Tibial artery (tissue), 4 donors: ENCODE measurements at regions not wholly inside any gene's neighbourhood (a gene's known extent, or its start where the extent isn't known, plus 50 kb on each side); places are given as distances from the start of the nearest gene placed in this dataset.

ENCODE experiments used
- DNase-seq, 2 donors: peaks; one replicate each; pipeline ENCODE4 v3.0.0-alpha.2; 2019
- H3K27ac ChIP-seq, 2 donors: fragments of 200-600 bp; sonication (generic) in 1 of 2; 1 replicate in 1 of 2; 2 replicates in 1 of 2; pipeline ENCODE4 v1.5.1; 2018 to 2019; ENCODE audit warnings: mild to moderate bottlenecking in 1 of 2
- H3K27me3 ChIP-seq, 2 donors: fragments of 200-600 bp; sonication (generic) in 1 of 2; one replicate each; pipeline versions ENCODE4 v1.5.1 to v1.6.0; 2016 to 2019
- H3K36me3 ChIP-seq, 3 donors: fragments of 200-600 bp; sonication (generic) in 2 of 3; one replicate each; pipeline ENCODE4 v1.5.1; 2016 to 2019; ENCODE audit warnings: mild to moderate bottlenecking in 2 of 3
- H3K4me1 ChIP-seq, 4 donors: fragments of 200-600 bp; sonication (generic) in 2 of 4; 1 replicate in 3 of 4; 2 replicates in 1 of 4; pipeline ENCODE4 v1.5.1; 2016 to 2019
- H3K4me3 ChIP-seq, 2 donors: fragments of 200-600 bp; sonication (generic) in 1 of 2; 1 replicate in 1 of 2; 2 replicates in 1 of 2; pipeline ENCODE4 v1.5.1; 2018 to 2019; ENCODE audit warnings: mild to moderate bottlenecking in 2 of 2
- H3K9me3 ChIP-seq, 3 donors: fragments of 200-600 bp; sonication (generic) in 1 of 3; one replicate each; pipeline ENCODE4 v1.5.1; 2016 to 2019
- intact Hi-C: fragments of 100-400 bp; cut with DNase I; formaldehyde crosslinking; loops from one replicate; pipeline ENCODE4 v1.15.0; 2023; ENCODE audit warnings: low total_unique reads
- TF ChIP-seq, protein P1 (sequence below), 2 experiments: fragments of 200-600 bp in 1 of 2; fragments of 450-650 bp in 1 of 2; IDR thresholded peaks; one replicate each; pipeline ENCODE4 v1.5.1; 2017 to 2019; ENCODE audit warnings: antibody characterized with exemption in 2 of 2, mild to moderate bottlenecking in 1 of 2, moderate library complexity in 1 of 2

- DNase-seq = no peak
- TF ChIP-seq, protein P1, sequence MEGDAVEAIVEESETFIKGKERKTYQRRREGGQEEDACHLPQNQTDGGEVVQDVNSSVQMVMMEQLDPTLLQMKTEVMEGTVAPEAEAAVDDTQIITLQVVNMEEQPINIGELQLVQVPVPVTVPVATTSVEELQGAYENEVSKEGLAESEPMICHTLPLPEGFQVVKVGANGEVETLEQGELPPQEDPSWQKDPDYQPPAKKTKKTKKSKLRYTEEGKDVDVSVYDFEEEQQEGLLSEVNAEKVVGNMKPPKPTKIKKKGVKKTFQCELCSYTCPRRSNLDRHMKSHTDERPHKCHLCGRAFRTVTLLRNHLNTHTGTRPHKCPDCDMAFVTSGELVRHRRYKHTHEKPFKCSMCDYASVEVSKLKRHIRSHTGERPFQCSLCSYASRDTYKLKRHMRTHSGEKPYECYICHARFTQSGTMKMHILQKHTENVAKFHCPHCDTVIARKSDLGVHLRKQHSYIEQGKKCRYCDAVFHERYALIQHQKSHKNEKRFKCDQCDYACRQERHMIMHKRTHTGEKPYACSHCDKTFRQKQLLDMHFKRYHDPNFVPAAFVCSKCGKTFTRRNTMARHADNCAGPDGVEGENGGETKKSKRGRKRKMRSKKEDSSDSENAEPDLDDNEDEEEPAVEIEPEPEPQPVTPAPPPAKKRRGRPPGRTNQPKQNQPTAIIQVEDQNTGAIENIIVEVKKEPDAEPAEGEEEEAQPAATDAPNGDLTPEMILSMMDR (IDR thresholded peaks at IDR 0.05) = no peak
Measured at GRCh38 chr2:234676783-234677450, 180.0 kb upstream of the ARL4C start.

DNA sequence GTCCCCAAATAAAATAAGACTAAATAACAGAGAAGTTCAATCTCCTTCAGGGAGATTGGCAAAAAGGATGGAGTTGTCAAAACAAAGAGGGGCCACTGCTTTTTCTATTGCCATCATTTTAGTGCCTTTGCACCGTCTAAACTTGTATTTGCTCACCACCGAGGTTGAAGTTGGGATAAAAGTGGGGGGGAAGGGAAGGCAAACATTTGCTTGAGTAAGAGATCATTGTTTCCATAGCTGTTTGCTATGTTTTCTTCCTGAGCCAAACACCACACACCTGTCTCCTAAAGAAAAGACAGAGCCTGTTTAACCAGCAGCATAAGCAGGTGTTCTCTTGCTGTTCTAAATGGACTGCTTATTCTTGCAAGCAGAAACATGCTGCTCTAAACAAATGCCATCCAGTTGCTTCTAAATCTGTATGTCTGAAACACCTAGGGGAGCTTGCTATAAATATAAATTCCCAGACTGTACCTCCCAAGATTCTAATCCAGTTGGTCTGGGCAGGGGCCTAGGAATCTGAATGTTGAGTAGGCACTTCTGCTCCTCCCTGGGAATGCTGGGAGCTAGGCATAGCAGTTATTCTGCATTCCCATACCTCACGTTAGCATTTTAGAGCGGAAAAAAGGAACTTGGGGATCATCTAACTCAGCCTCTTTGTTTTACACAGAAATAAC is 179.4 kb upstream of the ARL4C start:
- TF ChIP-seq, protein P1 (IDR thresholded peaks at IDR 0.05) = no peak
- intact Hi-C loops = no loop called here
- no peak overlapping the region for H3K27ac ChIP-seq
- DNase-seq = no peak
- no peaks in the 10 kb centered on the region for H3K36me3 ChIP-seq
- H3K4me3 ChIP-seq = no peak overlapping the region
- H3K4me1 ChIP-seq = peaks cover 0 to 38% (median 19%) of the 10 kb centered on the region in 4 donors
- H3K9me3 ChIP-seq = no peaks in the 10 kb centered on the region
- H3K27me3 ChIP-seq = no peaks in the 10 kb centered on the region

More at GRCh38 chr2:234676783-234677450, 180.0 kb upstream of the ARL4C start:
- no peaks in the 10 kb centered on the region for H3K27me3 ChIP-seq
- no peak overlapping the region for H3K27ac ChIP-seq
- no peak overlapping the region for H3K4me3 ChIP-seq
- peaks cover 0 to 38% (median 19%) of the 10 kb centered on the region in 4 donors for H3K4me1 ChIP-seq
- no peaks in the 10 kb centered on the region for H3K36me3 ChIP-seq
- intact Hi-C loops = no loop called here
- H3K9me3 ChIP-seq = no peaks in the 10 kb centered on the region

DNA sequence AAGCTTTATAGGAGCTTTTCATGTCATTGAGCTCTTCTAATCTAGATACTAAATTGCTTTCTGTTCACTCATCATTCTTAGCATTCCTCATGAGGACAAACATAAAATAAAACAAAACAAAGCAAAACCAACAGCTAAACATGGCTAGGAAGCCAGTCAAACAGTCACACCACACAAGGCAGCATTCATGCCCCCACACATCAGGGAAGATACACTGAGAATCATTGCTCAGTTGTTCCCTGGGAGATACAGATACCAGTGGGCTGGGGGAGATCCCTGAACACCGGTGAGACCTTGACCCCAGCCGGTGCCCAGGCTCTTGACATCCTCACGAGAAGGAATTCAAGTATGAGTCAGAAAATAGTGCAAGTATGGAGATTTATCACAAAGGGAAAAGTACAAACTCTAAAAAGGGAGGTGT is 177.9 kb upstream of the ARL4C start:
- Histone ChIP-seq H3K4me3 (no peak overlapping the region), H3K27me3 (no peaks in the 10 kb centered on the region), H3K27ac (no peak overlapping the region), H3K36me3 (no peaks in the 10 kb centered on the region), H3K4me1 (peaks cover 0 to 29% (median 14%) of the 10 kb centered on the region in 4 donors), H3K9me3 (no peaks in the 10 kb centered on the region)
- intact Hi-C loops = no loop called here
- TF ChIP-seq, protein P1 (IDR thresholded peaks at IDR 0.05) = no peak
- no peak for DNase-seq

DNA sequence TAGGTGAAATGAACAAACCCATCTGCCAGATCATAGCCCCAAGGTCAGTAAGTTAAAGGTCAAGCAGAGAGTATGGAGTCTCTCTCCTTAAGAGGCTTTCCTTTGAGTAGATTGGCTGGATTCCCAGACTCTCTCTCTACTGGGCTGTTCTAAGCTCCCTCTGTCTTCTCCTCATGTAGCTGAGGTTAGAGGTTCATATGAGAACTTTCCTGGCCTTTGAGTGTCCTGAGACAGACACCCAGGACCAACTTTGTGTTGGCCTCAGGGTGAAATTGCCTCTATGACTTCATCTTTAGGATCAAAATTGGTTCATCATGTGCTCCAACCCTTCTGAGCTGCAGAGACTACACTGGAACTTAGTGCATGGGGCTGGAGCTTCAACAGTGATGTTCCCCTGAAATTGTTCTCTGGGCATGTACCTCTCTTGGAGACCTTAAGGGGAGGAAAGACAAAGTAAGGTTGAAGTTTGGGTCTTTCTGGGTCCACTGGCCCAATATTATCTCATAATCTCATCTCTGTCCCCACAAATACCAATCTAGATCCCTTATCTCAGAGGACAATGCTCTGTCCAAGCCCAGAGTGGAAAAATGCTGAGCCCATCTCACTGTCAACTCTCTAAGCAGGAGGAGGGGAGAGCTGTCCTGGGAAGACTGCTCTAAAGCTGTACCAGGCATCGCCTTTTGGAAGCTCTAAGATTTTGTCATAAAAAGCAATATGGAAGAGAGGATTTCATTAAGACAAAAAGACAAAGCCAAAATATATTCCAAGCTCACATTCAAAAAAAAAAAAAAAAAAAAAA is 177.3 kb upstream of the ARL4C start:
- Histone ChIP-seq H3K4me3 (no peak overlapping the region), H3K4me1 (peaks cover 0 to 23% (median 9%) of the 10 kb centered on the region in 4 donors), H3K27me3 (no peaks in the 10 kb centered on the region), H3K27ac (no peak overlapping the region), H3K36me3 (no peaks in the 10 kb centered on the region), H3K9me3 (no peaks in the 10 kb centered on the region)
- no peak for DNase-seq
- intact Hi-C loops = no loop called here
- TF ChIP-seq, protein P1 (IDR thresholded peaks at IDR 0.05) = no peak

GRCh38 chr2:234673501-234673900 is 176.6 kb upstream of the ARL4C start:
- intact Hi-C loops = no loop called here
- DNase-seq = no peak
- TF ChIP-seq, protein P1 (IDR thresholded peaks at IDR 0.05) = no peak
- no peak overlapping the region for H3K27ac ChIP-seq
- H3K4me3 ChIP-seq = no peak overlapping the region
- H3K4me1 ChIP-seq = peaks cover 0 to 17% (median 4%) of the 10 kb centered on the region in 4 donors
- H3K9me3 ChIP-seq = no peaks in the 10 kb centered on the region
- no peaks in the 10 kb centered on the region for H3K27me3 ChIP-seq
- H3K36me3 ChIP-seq = no peaks in the 10 kb centered on the region
